ENCODE measurements at regions not wholly inside any gene's neighbourhood (a gene's known extent, or its start where the extent isn't known, plus 50 kb on each side); places are given as distances from the start of the nearest gene placed in this dataset.

DNA sequence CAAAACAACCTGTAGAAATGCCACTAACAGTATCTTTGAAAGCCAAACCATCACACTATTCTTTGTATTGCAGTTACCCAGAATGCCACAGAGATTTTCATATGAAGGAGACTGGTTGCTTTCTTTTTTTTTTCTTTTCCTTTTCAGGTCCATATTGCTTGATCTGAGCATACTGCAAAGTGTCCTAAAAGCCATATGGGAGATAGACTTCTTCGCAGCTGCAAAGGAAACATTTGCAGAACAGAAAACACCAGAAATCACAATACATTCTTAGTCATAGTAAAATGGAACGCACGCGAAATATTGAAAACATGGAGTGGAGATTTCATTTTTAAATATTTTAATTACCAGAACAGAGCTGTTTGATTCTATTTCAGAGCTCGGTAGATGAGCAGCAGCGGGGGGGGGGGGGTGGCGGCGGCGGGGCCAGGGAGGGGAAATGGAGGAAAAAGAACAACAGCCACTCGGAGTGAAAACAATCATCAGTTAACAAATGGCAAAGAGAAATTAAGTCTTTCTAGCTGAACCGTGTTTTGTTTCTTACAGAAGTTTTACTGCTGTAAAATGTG is 284.1 kb downstream of the NFIB start:
- BruUV-seq (replicated peaks), result no TSS peak
- TF ChIP-seq SIN3A (IDR thresholded peaks at IDR 0.05; ENCODE audit: borderline replicate concordance, insufficient read depth, low read depth, low read length) (no peak), TCF7L2 (IDR thresholded peaks at IDR 0.05; ENCODE audit: low read depth, low read length) (no peak), POLR2AphosphoS5 (IDR thresholded peaks at IDR 0.05; ENCODE audit: low read depth, low read length) (no peak)
- TF ChIP-seq, protein P1, sequence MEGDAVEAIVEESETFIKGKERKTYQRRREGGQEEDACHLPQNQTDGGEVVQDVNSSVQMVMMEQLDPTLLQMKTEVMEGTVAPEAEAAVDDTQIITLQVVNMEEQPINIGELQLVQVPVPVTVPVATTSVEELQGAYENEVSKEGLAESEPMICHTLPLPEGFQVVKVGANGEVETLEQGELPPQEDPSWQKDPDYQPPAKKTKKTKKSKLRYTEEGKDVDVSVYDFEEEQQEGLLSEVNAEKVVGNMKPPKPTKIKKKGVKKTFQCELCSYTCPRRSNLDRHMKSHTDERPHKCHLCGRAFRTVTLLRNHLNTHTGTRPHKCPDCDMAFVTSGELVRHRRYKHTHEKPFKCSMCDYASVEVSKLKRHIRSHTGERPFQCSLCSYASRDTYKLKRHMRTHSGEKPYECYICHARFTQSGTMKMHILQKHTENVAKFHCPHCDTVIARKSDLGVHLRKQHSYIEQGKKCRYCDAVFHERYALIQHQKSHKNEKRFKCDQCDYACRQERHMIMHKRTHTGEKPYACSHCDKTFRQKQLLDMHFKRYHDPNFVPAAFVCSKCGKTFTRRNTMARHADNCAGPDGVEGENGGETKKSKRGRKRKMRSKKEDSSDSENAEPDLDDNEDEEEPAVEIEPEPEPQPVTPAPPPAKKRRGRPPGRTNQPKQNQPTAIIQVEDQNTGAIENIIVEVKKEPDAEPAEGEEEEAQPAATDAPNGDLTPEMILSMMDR (IDR thresholded peaks at IDR 0.05), result no peak
- TF ChIP-seq, protein P2, sequence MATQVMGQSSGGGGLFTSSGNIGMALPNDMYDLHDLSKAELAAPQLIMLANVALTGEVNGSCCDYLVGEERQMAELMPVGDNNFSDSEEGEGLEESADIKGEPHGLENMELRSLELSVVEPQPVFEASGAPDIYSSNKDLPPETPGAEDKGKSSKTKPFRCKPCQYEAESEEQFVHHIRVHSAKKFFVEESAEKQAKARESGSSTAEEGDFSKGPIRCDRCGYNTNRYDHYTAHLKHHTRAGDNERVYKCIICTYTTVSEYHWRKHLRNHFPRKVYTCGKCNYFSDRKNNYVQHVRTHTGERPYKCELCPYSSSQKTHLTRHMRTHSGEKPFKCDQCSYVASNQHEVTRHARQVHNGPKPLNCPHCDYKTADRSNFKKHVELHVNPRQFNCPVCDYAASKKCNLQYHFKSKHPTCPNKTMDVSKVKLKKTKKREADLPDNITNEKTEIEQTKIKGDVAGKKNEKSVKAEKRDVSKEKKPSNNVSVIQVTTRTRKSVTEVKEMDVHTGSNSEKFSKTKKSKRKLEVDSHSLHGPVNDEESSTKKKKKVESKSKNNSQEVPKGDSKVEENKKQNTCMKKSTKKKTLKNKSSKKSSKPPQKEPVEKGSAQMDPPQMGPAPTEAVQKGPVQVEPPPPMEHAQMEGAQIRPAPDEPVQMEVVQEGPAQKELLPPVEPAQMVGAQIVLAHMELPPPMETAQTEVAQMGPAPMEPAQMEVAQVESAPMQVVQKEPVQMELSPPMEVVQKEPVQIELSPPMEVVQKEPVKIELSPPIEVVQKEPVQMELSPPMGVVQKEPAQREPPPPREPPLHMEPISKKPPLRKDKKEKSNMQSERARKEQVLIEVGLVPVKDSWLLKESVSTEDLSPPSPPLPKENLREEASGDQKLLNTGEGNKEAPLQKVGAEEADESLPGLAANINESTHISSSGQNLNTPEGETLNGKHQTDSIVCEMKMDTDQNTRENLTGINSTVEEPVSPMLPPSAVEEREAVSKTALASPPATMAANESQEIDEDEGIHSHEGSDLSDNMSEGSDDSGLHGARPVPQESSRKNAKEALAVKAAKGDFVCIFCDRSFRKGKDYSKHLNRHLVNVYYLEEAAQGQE (IDR thresholded peaks at IDR 0.05; ENCODE audit: insufficient read depth in 1 of 2, low read depth in 2 of 2, low read length in 1 of 2), result no peak
- intact Hi-C loops (cut with micrococcal nuclease; ENCODE audit: unreplicated experiment), result no loop called here
- CTCF ChIA-PET, result no interaction called here
- H3K27me3 ChIP-seq (ENCODE audit: control insufficient read depth, insufficient read depth, low read length), result no peaks in the 10 kb centered on the region
- POLR2A ChIA-PET, result no interaction called here
- ATAC-seq, result no peak
- H3K4me1 ChIP-seq (ENCODE audit: control insufficient read depth, insufficient read depth, low read length), result no peaks in the 10 kb centered on the region
- H3K9me3 ChIP-seq (ENCODE audit: control insufficient read depth, insufficient read depth, low read depth, low read length), result no peaks in the 10 kb centered on the region
- H3K4me3 ChIP-seq (ENCODE audit: low read depth in 2 of 2, low read length in 2 of 2), result no peak overlapping the region
- no peak overlapping the region for H3K27ac ChIP-seq (ENCODE audit: low read length)
- in situ Hi-C loops (cut with HindIII; ENCODE audit: low pct_unique_long_range_greater_than_20kb, low sequenced_read_pairs), result no loop called here
- no peaks in the 10 kb centered on the region for H3K36me3 ChIP-seq (ENCODE audit: control insufficient read depth, insufficient read depth, low read length)
- no peak for DNase-seq (ENCODE audit: low read depth, low spot score)

DNA sequence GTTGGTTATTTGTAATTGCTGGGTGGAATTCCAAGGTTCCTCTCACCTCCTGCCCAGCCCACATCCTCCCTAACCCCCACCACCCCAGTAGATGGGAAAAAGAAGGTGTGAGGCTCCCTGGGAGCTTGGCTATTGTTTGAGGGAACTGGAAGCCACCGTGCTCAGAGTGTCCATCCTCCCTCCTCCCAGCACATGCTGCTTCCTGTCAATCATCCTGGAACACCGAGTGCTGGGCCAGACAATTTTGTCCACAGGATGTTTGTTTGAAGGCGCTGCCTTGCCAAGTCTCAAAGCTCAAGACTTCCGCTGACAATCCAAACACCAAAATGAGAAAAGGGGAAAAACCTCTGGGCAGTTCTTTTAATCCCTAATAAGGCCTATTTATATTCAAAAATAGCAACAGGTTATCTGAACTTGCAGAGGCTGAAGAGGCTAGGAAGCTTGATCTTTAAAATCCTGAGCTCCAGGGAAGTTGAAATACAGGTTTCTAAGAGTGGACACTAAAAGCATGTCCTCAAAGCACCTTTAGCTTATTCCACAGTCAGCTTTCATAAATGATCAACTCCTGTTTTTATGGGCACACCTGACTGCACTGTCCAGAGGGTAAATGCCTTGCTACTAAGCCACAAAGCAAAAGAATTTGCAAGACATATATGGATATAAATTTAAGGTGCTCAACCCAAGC is 286.7 kb downstream of the NFIB start:
- no peaks in the 10 kb centered on the region for H3K27me3 ChIP-seq (ENCODE audit: control insufficient read depth, insufficient read depth, low read length)
- no peaks in the 10 kb centered on the region for H3K36me3 ChIP-seq (ENCODE audit: control insufficient read depth, insufficient read depth, low read length)
- H3K9me3 ChIP-seq (ENCODE audit: control insufficient read depth, insufficient read depth, low read depth, low read length), result no peaks in the 10 kb centered on the region
- BruUV-seq (replicated peaks), result no TSS peak
- DNase-seq (ENCODE audit: low read depth, low spot score) (no peak), ATAC-seq (no peak)
- ChIA-PET CTCF (no interaction called here), POLR2A (no interaction called here)
- intact Hi-C loops (cut with micrococcal nuclease; ENCODE audit: unreplicated experiment) (no loop called here), in situ Hi-C loops (cut with HindIII; ENCODE audit: low pct_unique_long_range_greater_than_20kb, low sequenced_read_pairs) (no loop called here)
- H3K27ac ChIP-seq (ENCODE audit: low read length), result no peak overlapping the region
- TF ChIP-seq, protein P2 (IDR thresholded peaks at IDR 0.05; ENCODE audit: insufficient read depth in 1 of 2, low read depth in 2 of 2, low read length in 1 of 2), result no peak
- TF ChIP-seq, protein P1 (IDR thresholded peaks at IDR 0.05), result no peak
- TF ChIP-seq TCF7L2 (IDR thresholded peaks at IDR 0.05; ENCODE audit: low read depth, low read length) (no peak), SIN3A (IDR thresholded peaks at IDR 0.05; ENCODE audit: borderline replicate concordance, insufficient read depth, low read depth, low read length) (no peak), POLR2AphosphoS5 (IDR thresholded peaks at IDR 0.05; ENCODE audit: low read depth, low read length) (no peak)
- H3K4me1 ChIP-seq (ENCODE audit: control insufficient read depth, insufficient read depth, low read length), result no peaks in the 10 kb centered on the region
- no peak overlapping the region for H3K4me3 ChIP-seq (ENCODE audit: low read depth in 2 of 2, low read length in 2 of 2)
